Choroid plexus epithelial cell (primary cell): ENCODE measurements at regions not wholly inside any gene's neighbourhood (a gene's known extent, or its start where the extent isn't known, plus 50 kb on each side); places are given as distances from the start of the nearest gene placed in this dataset.

Experiments
- DNase-seq: peaks from one replicate; pipeline ENCODE4 v3.0.0-alpha.2; 2010; ENCODE audit warnings: low read depth
- H3K4me3 ChIP-seq: 2 replicates; pipeline ENCODE4 v1.5.1; 2011; ENCODE audit warnings: low read depth, mild to moderate bottlenecking, control low read depth, low read length, moderate library complexity
- TF ChIP-seq, protein P1 (sequence below): conservative IDR thresholded peaks from 2 replicates; pipeline ENCODE4 v1.5.1; 2011; ENCODE audit warnings: low read depth, mild to moderate bottlenecking, control low read depth, inconsistent platforms, low read length, moderate library complexity

GRCh38 chr12:13504736-13505135, 308.2 kb downstream of the EMP1 start:
- TF ChIP-seq, protein P1, sequence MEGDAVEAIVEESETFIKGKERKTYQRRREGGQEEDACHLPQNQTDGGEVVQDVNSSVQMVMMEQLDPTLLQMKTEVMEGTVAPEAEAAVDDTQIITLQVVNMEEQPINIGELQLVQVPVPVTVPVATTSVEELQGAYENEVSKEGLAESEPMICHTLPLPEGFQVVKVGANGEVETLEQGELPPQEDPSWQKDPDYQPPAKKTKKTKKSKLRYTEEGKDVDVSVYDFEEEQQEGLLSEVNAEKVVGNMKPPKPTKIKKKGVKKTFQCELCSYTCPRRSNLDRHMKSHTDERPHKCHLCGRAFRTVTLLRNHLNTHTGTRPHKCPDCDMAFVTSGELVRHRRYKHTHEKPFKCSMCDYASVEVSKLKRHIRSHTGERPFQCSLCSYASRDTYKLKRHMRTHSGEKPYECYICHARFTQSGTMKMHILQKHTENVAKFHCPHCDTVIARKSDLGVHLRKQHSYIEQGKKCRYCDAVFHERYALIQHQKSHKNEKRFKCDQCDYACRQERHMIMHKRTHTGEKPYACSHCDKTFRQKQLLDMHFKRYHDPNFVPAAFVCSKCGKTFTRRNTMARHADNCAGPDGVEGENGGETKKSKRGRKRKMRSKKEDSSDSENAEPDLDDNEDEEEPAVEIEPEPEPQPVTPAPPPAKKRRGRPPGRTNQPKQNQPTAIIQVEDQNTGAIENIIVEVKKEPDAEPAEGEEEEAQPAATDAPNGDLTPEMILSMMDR, result no peak
- no peak for DNase-seq

GRCh38 chr12:13504074-13504473, 307.5 kb downstream of the EMP1 start:
- H3K4me3 ChIP-seq, result no peak overlapping the region
- DNase-seq, result no peak
- TF ChIP-seq, protein P1, result no peak

More at GRCh38 chr12:13504736-13505135, 308.2 kb downstream of the EMP1 start:
- H3K4me3 ChIP-seq, result no peak overlapping the region

DNA sequence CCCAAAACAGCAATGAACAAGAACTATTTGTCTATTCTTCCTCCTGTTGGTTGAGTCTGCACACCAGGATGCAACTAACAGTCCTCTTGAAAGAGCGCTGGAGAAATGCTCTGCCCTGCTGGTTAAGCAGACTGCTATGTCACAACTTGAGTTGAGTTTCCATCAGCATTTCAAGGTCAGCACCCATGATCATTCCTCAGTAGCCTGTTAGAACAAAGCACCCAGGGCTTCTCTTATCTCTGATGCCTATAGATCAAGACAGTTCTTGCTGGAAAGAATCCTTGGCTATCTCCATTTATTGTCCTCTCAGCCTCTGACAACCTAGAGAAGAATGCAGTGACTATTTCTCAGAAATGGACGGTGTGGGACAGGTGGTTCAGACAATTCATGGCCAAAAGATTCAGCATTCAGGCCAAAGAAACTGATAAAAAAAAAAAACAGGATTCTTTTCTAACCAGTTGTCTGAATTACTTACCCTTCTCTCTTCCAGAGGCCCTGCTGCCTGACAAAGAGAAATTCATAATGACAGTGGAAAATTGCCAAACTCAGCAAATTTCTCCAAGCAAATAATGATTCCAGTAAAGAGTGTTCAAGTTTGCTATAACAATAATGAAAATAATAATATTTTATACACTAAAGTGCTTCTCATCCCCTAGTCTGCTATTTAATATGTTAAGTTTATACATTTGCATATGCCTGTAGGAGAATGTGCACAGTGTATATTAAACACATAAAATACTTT, 306.7 kb downstream of the EMP1 start:
- no peak for DNase-seq
- TF ChIP-seq, protein P1, result no peak
- no peak overlapping the region for H3K4me3 ChIP-seq

- TF ChIP-seq, protein P1, result no peak
- H3K4me3 ChIP-seq, result no peak overlapping the region
- no peak for DNase-seq
Observed at GRCh38 chr12:13499008-13499407, 302.5 kb downstream of the EMP1 start.

GRCh38 chr12:13496111-13496510, 299.6 kb downstream of the EMP1 start:
- TF ChIP-seq, protein P1, result no peak
- no peak overlapping the region for H3K4me3 ChIP-seq
- DNase-seq, result no peak

GRCh38 chr12:13489246-13489645, 292.7 kb downstream of the EMP1 start:
- DNase-seq, result no peak
- TF ChIP-seq, protein P1, result no peak
- H3K4me3 ChIP-seq, result no peak overlapping the region

GRCh38 chr12:13487326-13487725, 290.8 kb downstream of the EMP1 start:
- TF ChIP-seq, protein P1, result no peak
- no peak overlapping the region for H3K4me3 ChIP-seq
- DNase-seq, result no peak
